ENCODE measurements at regions not wholly inside any gene's neighbourhood (a gene's known extent, or its start where the extent isn't known, plus 50 kb on each side); places are given as distances from the start of the nearest gene placed in this dataset.

DNA sequence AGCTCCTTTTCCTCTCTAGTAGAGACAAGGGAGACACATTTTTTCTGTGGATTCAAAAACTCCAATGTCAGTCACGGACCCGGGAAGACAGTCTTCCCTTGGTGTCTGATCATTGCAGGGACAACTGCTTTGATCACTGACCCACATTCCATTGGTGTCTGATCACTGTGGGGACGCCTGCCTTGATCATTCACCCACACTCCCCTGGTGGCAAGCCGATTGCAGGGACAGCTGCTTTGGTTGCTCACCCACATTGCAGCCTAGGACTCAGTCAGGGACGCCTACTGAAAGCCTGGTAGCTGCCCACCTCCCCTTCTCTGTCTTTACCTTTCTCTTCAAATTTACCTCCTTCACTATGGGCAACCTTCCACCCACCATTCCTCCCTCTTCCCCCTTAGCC is 206.6 kb upstream of the DUSP10 start:
- TF ChIP-seq, protein P1, sequence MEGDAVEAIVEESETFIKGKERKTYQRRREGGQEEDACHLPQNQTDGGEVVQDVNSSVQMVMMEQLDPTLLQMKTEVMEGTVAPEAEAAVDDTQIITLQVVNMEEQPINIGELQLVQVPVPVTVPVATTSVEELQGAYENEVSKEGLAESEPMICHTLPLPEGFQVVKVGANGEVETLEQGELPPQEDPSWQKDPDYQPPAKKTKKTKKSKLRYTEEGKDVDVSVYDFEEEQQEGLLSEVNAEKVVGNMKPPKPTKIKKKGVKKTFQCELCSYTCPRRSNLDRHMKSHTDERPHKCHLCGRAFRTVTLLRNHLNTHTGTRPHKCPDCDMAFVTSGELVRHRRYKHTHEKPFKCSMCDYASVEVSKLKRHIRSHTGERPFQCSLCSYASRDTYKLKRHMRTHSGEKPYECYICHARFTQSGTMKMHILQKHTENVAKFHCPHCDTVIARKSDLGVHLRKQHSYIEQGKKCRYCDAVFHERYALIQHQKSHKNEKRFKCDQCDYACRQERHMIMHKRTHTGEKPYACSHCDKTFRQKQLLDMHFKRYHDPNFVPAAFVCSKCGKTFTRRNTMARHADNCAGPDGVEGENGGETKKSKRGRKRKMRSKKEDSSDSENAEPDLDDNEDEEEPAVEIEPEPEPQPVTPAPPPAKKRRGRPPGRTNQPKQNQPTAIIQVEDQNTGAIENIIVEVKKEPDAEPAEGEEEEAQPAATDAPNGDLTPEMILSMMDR (IDR thresholded peaks at IDR 0.05; ENCODE audit: unreplicated experiment) = no peak
- Mint-ChIP-seq H3K4me3 (ENCODE audit: low read depth) (no peak overlapping the region), H3K4me1 (ENCODE audit: low read depth) (peaks cover 2% of the 10 kb centered on the region), H3K9me3 (ENCODE audit: low read depth) (peaks cover 22% of the 10 kb centered on the region), H3K36me3 (ENCODE audit: insufficient read depth) (no peaks in the 10 kb centered on the region), H3K27ac (peak overlapping the region; percentile 30), H3K27me3 (no peaks in the 10 kb centered on the region)
- DNase-seq (ENCODE audit: low spot score, unreplicated experiment) = no peak

DNA sequence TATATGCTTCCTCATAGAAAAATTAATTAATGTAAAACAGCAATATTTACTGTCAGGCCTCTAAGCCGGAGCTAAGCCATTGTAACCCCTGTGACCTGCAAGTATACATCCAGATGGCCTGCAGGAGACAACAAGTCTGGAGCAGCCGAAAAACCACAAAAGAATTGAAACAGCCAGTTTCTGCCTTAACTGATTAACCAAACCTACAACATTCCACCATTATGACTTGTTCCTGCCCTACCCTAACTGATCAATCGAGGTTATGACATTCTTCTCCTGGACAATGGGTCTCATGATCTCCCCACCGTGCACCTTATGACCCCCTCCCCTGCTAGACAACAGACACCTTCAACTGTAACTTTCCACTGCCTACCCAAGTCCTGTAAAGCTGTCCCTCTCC is 205.8 kb upstream of the DUSP10 start:
- TF ChIP-seq, protein P1 (IDR thresholded peaks at IDR 0.05; ENCODE audit: unreplicated experiment) = no peak
- no peak for DNase-seq (ENCODE audit: low spot score, unreplicated experiment)
- Mint-ChIP-seq H3K27me3 (no peaks in the 10 kb centered on the region), H3K27ac (no peak overlapping the region), H3K4me1 (ENCODE audit: low read depth) (peaks cover 2% of the 10 kb centered on the region), H3K9me3 (ENCODE audit: low read depth) (peaks cover 24% of the 10 kb centered on the region), H3K4me3 (ENCODE audit: low read depth) (no peak overlapping the region), H3K36me3 (ENCODE audit: insufficient read depth) (no peaks in the 10 kb centered on the region)

DNA sequence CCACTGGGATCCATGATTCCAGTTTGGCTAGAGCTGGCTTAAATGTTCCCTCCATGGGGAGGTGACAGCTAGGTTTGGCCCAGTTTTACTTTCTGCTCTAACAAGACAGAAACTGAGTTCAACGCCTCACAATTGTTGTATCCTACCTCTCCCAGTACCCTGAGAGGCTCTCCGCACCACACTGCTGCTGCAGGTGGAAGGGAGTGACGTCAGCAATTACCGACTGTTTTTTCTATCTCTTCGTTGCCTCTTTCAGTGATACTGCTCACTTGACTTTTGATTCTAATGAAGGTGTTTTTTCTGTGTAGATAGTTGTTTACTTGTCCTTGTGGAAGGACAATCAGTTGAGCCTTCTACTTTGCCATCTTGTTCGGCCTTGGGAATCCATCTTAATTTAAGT is 204.9 kb upstream of the DUSP10 start:
- H3K27me3 Mint-ChIP-seq = no peaks in the 10 kb centered on the region
- peaks cover 24% of the 10 kb centered on the region for H3K9me3 Mint-ChIP-seq (ENCODE audit: low read depth)
- H3K27ac Mint-ChIP-seq = no peak overlapping the region
- no peaks in the 10 kb centered on the region for H3K36me3 Mint-ChIP-seq (ENCODE audit: insufficient read depth)
- TF ChIP-seq, protein P1 (IDR thresholded peaks at IDR 0.05; ENCODE audit: unreplicated experiment) = no peak
- H3K4me3 Mint-ChIP-seq (ENCODE audit: low read depth) = no peak overlapping the region
- H3K4me1 Mint-ChIP-seq (ENCODE audit: low read depth) = peaks cover 2% of the 10 kb centered on the region
- no peak for DNase-seq (ENCODE audit: low spot score, unreplicated experiment)

DNA sequence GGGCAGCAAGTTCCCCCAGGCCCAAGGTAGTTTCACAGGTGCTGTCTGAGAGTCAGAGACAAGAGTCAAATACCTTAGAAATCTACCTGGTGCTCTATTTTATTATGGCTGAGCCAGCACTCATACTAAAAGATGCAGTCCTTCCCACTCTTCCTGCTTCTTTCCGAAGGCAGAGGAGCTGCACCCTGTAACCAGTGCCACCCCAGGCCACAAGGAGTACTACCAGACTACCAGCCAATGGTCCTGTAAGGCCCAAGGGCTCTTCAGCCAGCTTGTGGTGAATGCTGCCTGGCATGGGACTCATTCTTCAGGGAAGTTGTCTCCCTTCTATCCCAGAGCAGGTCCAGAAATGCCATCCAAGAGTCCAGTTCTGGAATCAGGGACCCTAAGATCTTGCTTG is 203.8 kb upstream of the DUSP10 start:
- peaks cover 5% of the 10 kb centered on the region for H3K4me1 Mint-ChIP-seq (ENCODE audit: low read depth)
- H3K27me3 Mint-ChIP-seq = no peaks in the 10 kb centered on the region
- no peak overlapping the region for H3K4me3 Mint-ChIP-seq (ENCODE audit: low read depth)
- H3K9me3 Mint-ChIP-seq (ENCODE audit: low read depth) = peaks cover 24% of the 10 kb centered on the region
- H3K36me3 Mint-ChIP-seq (ENCODE audit: insufficient read depth) = no peaks in the 10 kb centered on the region
- no peak overlapping the region for H3K27ac Mint-ChIP-seq
- no peak for DNase-seq (ENCODE audit: low spot score, unreplicated experiment)
- TF ChIP-seq, protein P1 (IDR thresholded peaks at IDR 0.05; ENCODE audit: unreplicated experiment) = no peak

DNA sequence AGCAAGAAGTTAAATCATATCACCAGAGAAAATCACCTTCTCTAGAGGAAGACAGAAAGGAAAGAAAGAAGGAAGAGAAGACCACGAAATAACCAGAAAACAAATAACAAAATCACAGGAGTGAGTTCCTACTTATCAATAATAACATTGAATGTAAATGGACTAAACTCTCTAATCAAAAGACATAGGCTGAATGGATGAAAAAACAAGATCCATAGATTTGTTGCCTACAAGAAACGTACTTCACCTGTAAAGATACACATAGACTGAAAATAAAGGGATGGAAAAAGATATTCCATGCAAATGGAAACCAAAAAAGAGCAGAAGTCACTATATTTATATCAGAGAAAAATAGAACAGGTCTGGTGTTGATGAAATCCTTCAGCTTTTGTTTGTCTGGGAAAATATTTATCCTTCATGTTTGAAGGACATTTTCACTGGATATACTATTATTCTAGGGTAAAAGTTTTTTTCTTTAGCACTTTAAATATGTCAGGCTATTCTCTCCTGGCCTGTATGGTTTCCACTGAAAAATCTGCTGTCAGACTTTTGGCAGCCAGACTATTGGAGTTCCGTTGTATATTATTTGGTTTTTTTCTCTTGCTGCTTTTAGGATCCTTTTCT is 202.5 kb upstream of the DUSP10 start:
- Mint-ChIP-seq H3K4me3 (ENCODE audit: low read depth) (no peak overlapping the region), H3K27ac (no peak overlapping the region), H3K36me3 (ENCODE audit: insufficient read depth) (no peaks in the 10 kb centered on the region), H3K4me1 (ENCODE audit: low read depth) (peaks cover 5% of the 10 kb centered on the region), H3K9me3 (ENCODE audit: low read depth) (peaks cover 24% of the 10 kb centered on the region), H3K27me3 (no peaks in the 10 kb centered on the region)
- TF ChIP-seq, protein P1 (IDR thresholded peaks at IDR 0.05; ENCODE audit: unreplicated experiment) = no peak
- no peak for DNase-seq (ENCODE audit: low spot score, unreplicated experiment)
